Stimulated activated CD8-positive, alpha-beta memory T cell treated with anti-CD3 and anti-CD28 coated beads, Interleukin-12 subunit alpha, Interleukin-12 subunit beta, amount 100 ng/mL, for 1 hour (primary cell): ENCODE measurements at regions not wholly inside any gene's neighbourhood (a gene's known extent, or its start where the extent isn't known, plus 50 kb on each side); places are given as distances from the start of the nearest gene placed in this dataset.

Experiments used
- DNase-seq: peaks from one replicate; pipeline ENCODE4 v3.0.0-alpha.2; 2020; ENCODE audit warnings: low read depth

DNA sequence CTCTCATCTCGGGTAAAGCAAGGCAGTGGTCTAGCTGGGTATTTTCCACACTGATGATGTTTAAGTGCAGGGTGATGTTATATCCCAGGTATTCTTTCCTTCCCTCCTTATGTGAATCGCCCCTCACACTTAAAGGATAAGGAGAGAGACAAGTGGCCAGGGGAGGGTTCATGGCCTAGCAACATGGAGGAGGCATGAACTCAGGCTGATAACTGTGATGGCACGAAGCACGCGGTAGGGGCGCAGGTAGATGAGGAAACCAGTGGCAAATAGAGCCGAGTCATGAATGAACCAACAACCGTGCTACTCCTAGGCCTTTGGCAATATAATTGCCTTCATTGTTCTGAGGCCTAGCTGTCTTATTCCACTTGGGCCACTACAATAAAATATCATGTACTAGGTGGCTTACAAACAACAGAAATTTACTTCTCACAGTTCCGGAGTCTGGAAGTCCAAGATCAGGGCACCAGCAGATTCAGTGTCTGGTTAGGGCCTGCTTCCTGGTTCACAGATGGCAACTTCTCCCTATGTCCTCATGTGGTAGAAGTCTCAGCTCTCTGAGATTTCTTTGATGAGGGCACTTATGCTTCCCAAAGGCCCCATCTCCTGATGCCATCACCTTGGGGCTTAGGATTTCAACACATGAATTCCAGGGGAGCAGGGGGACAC, 56.0 kb upstream of the PIK3CG start:
- no peak for DNase-seq

DNA sequence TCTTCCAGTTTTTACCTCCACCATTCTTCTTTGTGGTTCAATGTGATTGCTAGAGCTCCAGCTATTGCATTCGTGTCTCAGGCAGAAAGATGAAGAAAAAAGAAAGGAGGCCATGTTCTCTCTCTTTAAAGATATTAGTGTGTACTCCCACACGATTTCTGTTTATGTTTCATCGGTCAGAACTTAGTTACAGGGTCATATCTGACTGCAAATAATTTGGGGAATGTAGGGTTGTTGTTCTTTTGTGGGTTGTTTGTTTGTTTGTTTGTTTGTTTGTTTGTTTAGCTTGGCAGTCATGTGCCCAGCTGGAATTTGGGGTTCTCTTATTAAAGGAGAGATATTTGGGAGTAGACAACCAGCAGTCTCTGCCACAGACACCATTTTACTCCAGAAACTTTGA, 53.6 kb upstream of the PIK3CG start:
- no peak for DNase-seq

DNA sequence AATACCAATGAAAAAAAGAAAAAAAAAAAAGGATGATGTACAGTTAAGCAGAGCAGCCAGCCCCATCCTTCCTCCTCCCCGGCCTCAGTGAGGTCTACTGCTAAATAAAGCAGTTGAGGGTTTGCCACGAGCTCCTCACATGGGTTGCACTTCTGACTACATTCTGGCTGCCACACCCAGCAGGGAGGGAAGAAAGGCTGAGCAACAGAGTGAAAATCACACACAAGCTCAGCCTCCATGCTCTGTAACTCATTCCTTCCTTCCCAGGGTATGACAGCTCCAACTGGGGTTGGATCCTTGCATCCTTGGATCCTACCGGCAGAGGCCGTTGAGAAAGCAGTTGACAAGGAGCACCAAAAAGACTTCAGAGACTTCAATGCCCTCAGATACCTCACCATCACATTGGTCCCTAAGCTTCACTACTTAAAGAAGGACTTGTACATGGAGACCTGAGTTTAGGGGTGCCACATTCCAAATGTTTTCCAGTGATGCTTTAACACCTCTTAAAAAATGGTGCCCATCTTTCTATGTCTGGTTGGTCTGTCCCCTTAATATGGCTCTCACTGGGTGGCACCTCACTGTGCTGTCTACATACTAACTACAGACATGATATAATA, 52.9 kb upstream of the PIK3CG start:
- no peak for DNase-seq

DNA sequence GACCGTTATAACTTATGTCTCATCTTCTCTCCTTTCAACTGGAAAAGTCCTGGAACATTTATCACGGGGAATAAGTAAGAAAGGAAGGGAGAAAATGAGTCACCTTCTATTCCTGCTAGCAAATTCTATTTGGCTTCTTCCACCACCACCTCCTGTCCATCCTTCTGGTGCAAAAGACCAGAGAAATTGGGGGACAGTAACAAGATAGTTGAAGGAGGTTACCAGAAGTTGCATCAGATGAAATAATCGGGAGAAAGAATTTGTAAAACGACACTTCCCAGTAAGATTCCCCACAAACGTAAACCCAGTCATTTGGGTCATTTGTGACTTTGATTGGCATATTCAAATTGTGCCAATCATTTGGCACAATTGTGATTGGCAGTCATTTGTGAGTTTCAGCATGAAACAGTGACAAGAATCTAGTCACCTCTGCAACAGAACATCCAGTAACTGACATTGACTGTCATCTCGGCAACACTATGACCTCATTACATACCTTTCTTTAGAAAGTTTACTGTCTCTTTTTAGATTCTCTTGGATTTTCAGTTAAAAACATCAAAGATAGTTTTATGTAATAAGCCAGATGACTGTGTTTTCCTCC, 51.3 kb upstream of the PIK3CG start:
- DNase-seq, result no peak

DNA sequence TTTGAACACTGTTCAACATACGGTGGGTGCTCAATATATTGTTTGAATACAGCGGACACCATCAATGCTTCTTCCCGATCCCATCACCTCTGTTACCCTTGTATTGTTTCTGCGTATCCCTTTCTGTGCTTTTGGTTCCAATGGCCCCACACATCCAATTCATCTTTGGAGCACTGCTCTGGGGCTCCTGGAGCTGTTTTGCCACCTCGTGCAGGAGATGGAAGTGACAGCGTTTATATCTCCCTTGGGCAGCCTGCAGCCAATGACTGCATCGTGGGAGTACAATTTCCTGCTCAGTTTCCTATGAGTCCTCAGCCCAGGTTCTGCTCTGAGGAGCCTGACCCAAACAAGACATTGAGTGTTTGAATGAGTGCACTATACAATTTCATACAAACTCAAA, 50.2 kb upstream of the PIK3CG start:
- DNase-seq, result no peak
